ENCODE measurements at regions not wholly inside any gene's neighbourhood (a gene's known extent, or its start where the extent isn't known, plus 50 kb on each side); places are given as distances from the start of the nearest gene placed in this dataset.

- DNase-seq: no peak
- H4K91ac ChIP-seq (ENCODE audit: insufficient read depth, low read depth, low read length): no peak overlapping the region
- dilution Hi-C loops (cut with HindIII; ENCODE audit: low sequenced_read_pairs, unreplicated experiment) (no loop called here), intact Hi-C loops (cut with micrococcal nuclease) (no loop called here), in situ Hi-C loops (cut with MboI; ENCODE audit: low sequenced_read_pairs) (no loop called here)
- BruUV-seq (replicated peaks): no TSS peak
- no peak overlapping the region for H3K56ac ChIP-seq (ENCODE audit: extremely low read depth, insufficient read depth, low read length)
- H2BK20ac ChIP-seq (ENCODE audit: low read depth, low read length): no peak overlapping the region
- ChIA-PET POLR2A (ENCODE audit: unreplicated experiment) (no interaction called here), CTCF (no interaction called here)
- H3K4me2 ChIP-seq (ENCODE audit: low read depth, low read length): no peak overlapping the region
- H3K36me3 ChIP-seq (ENCODE audit: control insufficient read depth, insufficient read depth, low read length): no peaks in the 10 kb centered on the region
- H3K9me3 ChIP-seq (ENCODE audit: control insufficient read depth, insufficient read depth, low read length): peaks cover 11% of the 10 kb centered on the region
- no peaks in the 10 kb centered on the region for H3K79me1 ChIP-seq (ENCODE audit: low read depth in 1 of 2, low read length in 2 of 2)
- no peak overlapping the region for H2BK5ac ChIP-seq (ENCODE audit: low read depth, low read length, poor library complexity, severe bottlenecking)
- H3K9me1 ChIP-seq (ENCODE audit: insufficient read depth, low read length): no peaks in the 10 kb centered on the region
- H3K23ac ChIP-seq (ENCODE audit: low read depth, low read length): no peak overlapping the region
- H3K18ac ChIP-seq (ENCODE audit: low read depth, low read length): no peak overlapping the region
- H3K4me3 ChIP-seq (ENCODE audit: insufficient read depth, low read depth, low read length): no peak overlapping the region
- no peak overlapping the region for H4K8ac ChIP-seq (ENCODE audit: low read depth in 2 of 2, low read length in 2 of 2)
- no CpG with 5 or more reads among the region's 2 CpGs for WGBS, 2 experiments (ENCODE audit: extremely low coverage in 2 of 2, insufficient read length in 1 of 2)
- no peak overlapping the region for H3K27ac ChIP-seq (ENCODE audit: insufficient read depth, low read length)
- no peak overlapping the region for H2AFZ ChIP-seq (replicated peaks; ENCODE audit: low read length, poor library complexity)
- no peaks in the 10 kb centered on the region for H4K20me1 ChIP-seq (ENCODE audit: insufficient read depth, low read length)
- no peaks in the 10 kb centered on the region for H3K27me3 ChIP-seq (ENCODE audit: control insufficient read depth, insufficient read depth, low read length)
- no peak for ATAC-seq (ENCODE audit: low read depth)
- H3K14ac ChIP-seq (replicated peaks; ENCODE audit: low read depth, low read length): no peak overlapping the region
- H2AK9ac ChIP-seq (replicated peaks; ENCODE audit: low read depth, low read length, poor library complexity): no peak overlapping the region
- H3K9ac ChIP-seq (ENCODE audit: low read depth, low read length): no peak overlapping the region
- TF ChIP-seq RFX5 (IDR thresholded peaks at IDR 0.05; ENCODE audit: low read depth, low read length) (no peak), MXI1 (IDR thresholded peaks at IDR 0.05; ENCODE audit: borderline replicate concordance, low read depth, low read length) (no peak), POLR2A (IDR thresholded peaks at IDR 0.05; ENCODE audit: low read depth, low read length) (no peak), RCOR1 (IDR thresholded peaks at IDR 0.05; ENCODE audit: insufficient replicate concordance, low read length) (no peak), ELK1 (IDR thresholded peaks at IDR 0.05; ENCODE audit: borderline replicate concordance, low read depth, low read length) (no peak), BHLHE40 (IDR thresholded peaks at IDR 0.05; ENCODE audit: low read depth, low read length) (no peak), CEBPB (IDR thresholded peaks at IDR 0.05; ENCODE audit: low read depth, low read length) (no peak), MAZ (IDR thresholded peaks at IDR 0.05; ENCODE audit: borderline replicate concordance, low read depth, low read length) (no peak), USF2 (IDR thresholded peaks at IDR 0.05; ENCODE audit: low read depth, low read length) (no peak), CHD1 (IDR thresholded peaks at IDR 0.05; ENCODE audit: low read depth, low read length) (no peak), RAD21 (IDR thresholded peaks at IDR 0.05; ENCODE audit: low read length) (no peak)
- H2BK120ac ChIP-seq (ENCODE audit: low read depth, low read length): no peak overlapping the region
- no peak overlapping the region for H2AK5ac ChIP-seq (ENCODE audit: low read depth, low read length)
- no peak overlapping the region for H2BK15ac ChIP-seq (ENCODE audit: low read depth, low read length)
- no peaks in the 10 kb centered on the region for H3K4me1 ChIP-seq (ENCODE audit: control insufficient read depth, insufficient read depth, low read length)
- no peak overlapping the region for H4K5ac ChIP-seq (ENCODE audit: low read depth, low read length)
- no peak overlapping the region for H3K4ac ChIP-seq (ENCODE audit: low read depth, low read length)
These were observed 523.9 kb downstream of the FOXG1 start for GRCh38 chr14:29290441-29290840.

Measured in IMR-90 (cell line).